Activated naive CD4-positive, alpha-beta T cell treated with anti-CD3 and anti-CD28 coated beads, Interleukin-2, amount 50 U/mL, for 72 hours (primary cell): ENCODE measurements at regions not wholly inside any gene's neighbourhood (a gene's known extent, or its start where the extent isn't known, plus 50 kb on each side); places are given as distances from the start of the nearest gene placed in this dataset.

ENCODE experiments used
- ATAC-seq, 2 donors: fragments of 150-1000 bp; cut with Tn5 transposase; 2 replicates each; pipeline ENCODE4 v1.10.0; 2021; ENCODE audit warnings: mild to moderate bottlenecking in 2 of 2, moderate library complexity in 2 of 2
- DNase-seq, 2 donors: peaks; one replicate each; pipeline ENCODE4 v3.0.0; 2021 to 2022; ENCODE audit warnings: low spot score in 2 of 2
- H3K27ac Mint-ChIP-seq, 2 donors: one replicate each; pipeline ENCODE4 v1.8.0; 2022; ENCODE audit warnings: mild to moderate bottlenecking in 2 of 2, mixed read lengths in 2 of 2
- H3K36me3 Mint-ChIP-seq, 2 donors: one replicate each; pipeline ENCODE4 v1.8.0; 2022; ENCODE audit warnings: mixed read lengths in 2 of 2
- H3K9me3 Mint-ChIP-seq, 2 donors: one replicate each; pipeline ENCODE4 v1.8.0; 2022; ENCODE audit warnings: mixed read lengths in 2 of 2

- Mint-ChIP-seq H3K9me3 (no peaks in the 10 kb centered on the region), H3K27ac (no peak overlapping the region), H3K36me3 (no peaks in the 10 kb centered on the region)
- DNase-seq (no peak), ATAC-seq (no peak)
These were observed 170.4 kb downstream of the BCOR start for GRCh38 chrX:39927380-39927779.

GRCh38 chrX:39928704-39929378 is 168.9 kb downstream of the BCOR start:
- no peak for DNase-seq
- ATAC-seq, result no peak
- Mint-ChIP-seq H3K27ac (no peak overlapping the region), H3K36me3 (no peaks in the 10 kb centered on the region), H3K9me3 (no peaks in the 10 kb centered on the region)

GRCh38 chrX:39929379-39930025 is 168.3 kb downstream of the BCOR start:
- no peak for DNase-seq
- Mint-ChIP-seq H3K27ac (no peak overlapping the region), H3K9me3 (no peaks in the 10 kb centered on the region), H3K36me3 (no peaks in the 10 kb centered on the region)
- no peak for ATAC-seq

GRCh38 chrX:39930786-39931528 is 166.8 kb downstream of the BCOR start:
- Mint-ChIP-seq H3K36me3 (no peaks in the 10 kb centered on the region), H3K27ac (no peak overlapping the region), H3K9me3 (no peaks in the 10 kb centered on the region)
- ATAC-seq, result no peak
- DNase-seq, result no peak

- DNase-seq, result no peak
- H3K27ac Mint-ChIP-seq, result no peak overlapping the region
- no peaks in the 10 kb centered on the region for H3K36me3 Mint-ChIP-seq
These were observed 166.1 kb downstream of the BCOR start for GRCh38 chrX:39931529-39932282.

GRCh38 chrX:39935411-39936064 is 162.2 kb downstream of the BCOR start:
- Mint-ChIP-seq H3K36me3 (no peaks in the 10 kb centered on the region), H3K27ac (no peak overlapping the region), H3K9me3 (no peaks in the 10 kb centered on the region)
- ATAC-seq (no peak), DNase-seq (no peak)

More at GRCh38 chrX:39931529-39932282, 166.1 kb downstream of the BCOR start:
- no peak for ATAC-seq
- H3K9me3 Mint-ChIP-seq, result no peaks in the 10 kb centered on the region

- peak overlapping the region; percentile 77 to 85 for H3K27ac Mint-ChIP-seq
- DNase-seq (peak; percentile 3 to 56), ATAC-seq (peak; percentile 55 to 84)
- H3K36me3 Mint-ChIP-seq, result no peaks in the 10 kb centered on the region
- no peaks in the 10 kb centered on the region for H3K9me3 Mint-ChIP-seq
These were observed 160.6 kb downstream of the BCOR start for GRCh38 chrX:39936886-39937770.

GRCh38 chrX:39938466-39938865 is 159.3 kb downstream of the BCOR start:
- no peak for DNase-seq
- peaks cover 0 to 1% of the 10 kb centered on the region in 2 donors for H3K9me3 Mint-ChIP-seq
- H3K27ac Mint-ChIP-seq, result no peak overlapping the region
- ATAC-seq, result no peak
- H3K36me3 Mint-ChIP-seq, result peaks cover 0 to 2% of the 10 kb centered on the region in 2 donors

GRCh38 chrX:39939678-39940077 is 158.1 kb downstream of the BCOR start:
- no peak for DNase-seq
- Mint-ChIP-seq H3K27ac (no peak overlapping the region), H3K36me3 (peaks cover 0 to 8% of the 10 kb centered on the region in 2 donors), H3K9me3 (peaks cover 0 to 4% of the 10 kb centered on the region in 2 donors)
- no peak for ATAC-seq

- H3K27ac Mint-ChIP-seq, result no peak overlapping the region
- H3K36me3 Mint-ChIP-seq, result peaks cover 0 to 8% of the 10 kb centered on the region in 2 donors
- peaks cover 0 to 4% of the 10 kb centered on the region in 2 donors for H3K9me3 Mint-ChIP-seq
- DNase-seq (no peak), ATAC-seq (no peak)
These were observed 156.3 kb downstream of the BCOR start for GRCh38 chrX:39941332-39941920.

- H3K36me3 Mint-ChIP-seq, result peaks cover 0 to 8% of the 10 kb centered on the region in 2 donors
- ATAC-seq (no peak), DNase-seq (no peak)
- no peak overlapping the region for H3K27ac Mint-ChIP-seq
- H3K9me3 Mint-ChIP-seq, result peaks cover 0 to 4% of the 10 kb centered on the region in 2 donors
These were observed 153.3 kb downstream of the BCOR start for GRCh38 chrX:39944416-39944815.

GRCh38 chrX:39945709-39946108 is 152.0 kb downstream of the BCOR start:
- peaks cover 0 to 8% of the 10 kb centered on the region in 2 donors for H3K36me3 Mint-ChIP-seq
- peaks cover 0 to 4% of the 10 kb centered on the region in 2 donors for H3K9me3 Mint-ChIP-seq
- ATAC-seq (no peak), DNase-seq (no peak)
- H3K27ac Mint-ChIP-seq, result no peak overlapping the region

GRCh38 chrX:39946822-39947221 is 150.9 kb downstream of the BCOR start:
- H3K27ac Mint-ChIP-seq, result peak overlapping the region in 1 of 2 donors; percentile 44
- ATAC-seq (peak in 1 of 2 donors; percentile 52), DNase-seq (no peak)
- peaks cover 0 to 8% of the 10 kb centered on the region in 2 donors for H3K36me3 Mint-ChIP-seq
- peaks cover 0 to 4% of the 10 kb centered on the region in 2 donors for H3K9me3 Mint-ChIP-seq

GRCh38 chrX:39948582-39948981 is 149.2 kb downstream of the BCOR start:
- Mint-ChIP-seq H3K9me3 (peaks cover 0 to 2% of the 10 kb centered on the region in 2 donors), H3K36me3 (peaks cover 0 to 5% of the 10 kb centered on the region in 2 donors), H3K27ac (no peak overlapping the region)
- ATAC-seq, result no peak
- DNase-seq, result no peak

GRCh38 chrX:39950018-39950688 is 147.6 kb downstream of the BCOR start:
- no peak overlapping the region for H3K27ac Mint-ChIP-seq
- H3K9me3 Mint-ChIP-seq, result no peaks in the 10 kb centered on the region
- ATAC-seq (no peak), DNase-seq (no peak)
- H3K36me3 Mint-ChIP-seq, result no peaks in the 10 kb centered on the region
